ENCODE measurements at regions not wholly inside any gene's neighbourhood (a gene's known extent, or its start where the extent isn't known, plus 50 kb on each side); places are given as distances from the start of the nearest gene placed in this dataset.
A peak's percentile ranks its signal among the peaks of the same experiment; 100 is the strongest.

- no peaks in the 10 kb centered on the region for H3K4me1 Mint-ChIP-seq
- peaks cover 4 to 20% (median 8%) of the 10 kb centered on the region in 3 donors for H3K9me3 Mint-ChIP-seq
- no peaks in the 10 kb centered on the region for H3K27me3 Mint-ChIP-seq
- H3K36me3 Mint-ChIP-seq, result peaks cover 4% of the 10 kb centered on the region
- no peak overlapping the region for H3K4me3 Mint-ChIP-seq
- H3K27ac Mint-ChIP-seq, result no peak overlapping the region
Observed at GRCh38 chr12:103197725-103198388, 240.4 kb downstream of the ASCL1 start.

GRCh38 chr12:103198499-103198898, 241.0 kb downstream of the ASCL1 start:
- Mint-ChIP-seq H3K27ac (no peak overlapping the region), H3K27me3 (no peaks in the 10 kb centered on the region), H3K9me3 (peaks cover 4 to 20% (median 8%) of the 10 kb centered on the region in 3 donors), H3K36me3 (peaks cover 4% of the 10 kb centered on the region), H3K4me3 (no peak overlapping the region), H3K4me1 (no peaks in the 10 kb centered on the region)

- H3K27me3 Mint-ChIP-seq, result peaks cover 3% of the 10 kb centered on the region
- peaks cover 0 to 18% (median 7%) of the 10 kb centered on the region in 3 donors for H3K9me3 Mint-ChIP-seq
- no peak overlapping the region for H3K27ac Mint-ChIP-seq
- no peaks in the 10 kb centered on the region for H3K4me1 Mint-ChIP-seq
- H3K4me3 Mint-ChIP-seq, result no peak overlapping the region
- H3K36me3 Mint-ChIP-seq, result peaks cover 4% of the 10 kb centered on the region
Observed at GRCh38 chr12:103205906-103206305, 248.4 kb downstream of the ASCL1 start.

GRCh38 chr12:103207936-103208335, 250.5 kb downstream of the ASCL1 start:
- Mint-ChIP-seq H3K27ac (no peak overlapping the region), H3K27me3 (peaks cover 3% of the 10 kb centered on the region), H3K4me1 (no peaks in the 10 kb centered on the region), H3K9me3 (peaks cover 0 to 18% (median 5%) of the 10 kb centered on the region in 3 donors), H3K4me3 (no peak overlapping the region), H3K36me3 (peaks cover 4% of the 10 kb centered on the region)

- H3K27me3 Mint-ChIP-seq, result peaks cover 1% of the 10 kb centered on the region
- no peaks in the 10 kb centered on the region for H3K9me3 Mint-ChIP-seq
- H3K36me3 Mint-ChIP-seq, result no peaks in the 10 kb centered on the region
- H3K4me1 Mint-ChIP-seq, result peaks cover 0 to 4% (median 0%) of the 10 kb centered on the region in 3 donors
- no peak overlapping the region for H3K4me3 Mint-ChIP-seq
- H3K27ac Mint-ChIP-seq, result no peak overlapping the region
Observed at GRCh38 chr12:103241184-103241583, 254.6 kb downstream of the C12orf42 start.

GRCh38 chr12:103244596-103244995, 251.2 kb downstream of the C12orf42 start:
- peaks cover 1% of the 10 kb centered on the region for H3K27me3 Mint-ChIP-seq
- H3K36me3 Mint-ChIP-seq, result no peaks in the 10 kb centered on the region

GRCh38 chr12:103247531-103247930, 248.2 kb downstream of the C12orf42 start:
- no peak overlapping the region for H3K4me3 Mint-ChIP-seq
- no peak overlapping the region for H3K27ac Mint-ChIP-seq
- no peaks in the 10 kb centered on the region for H3K36me3 Mint-ChIP-seq
- peaks cover 0 to 4% (median 0%) of the 10 kb centered on the region in 3 donors for H3K9me3 Mint-ChIP-seq
- peaks cover 0 to 3% (median 0%) of the 10 kb centered on the region in 3 donors for H3K4me1 Mint-ChIP-seq
- H3K27me3 Mint-ChIP-seq, result peaks cover 1% of the 10 kb centered on the region

More at GRCh38 chr12:103244596-103244995, 251.2 kb downstream of the C12orf42 start:
- peaks cover 0 to 3% (median 0%) of the 10 kb centered on the region in 3 donors for H3K4me1 Mint-ChIP-seq
- no peaks in the 10 kb centered on the region for H3K9me3 Mint-ChIP-seq
- H3K27ac Mint-ChIP-seq, result no peak overlapping the region
- H3K4me3 Mint-ChIP-seq, result no peak overlapping the region

- H3K27ac Mint-ChIP-seq, result no peak overlapping the region
- peaks cover 0 to 5% (median 0%) of the 10 kb centered on the region in 3 donors for H3K9me3 Mint-ChIP-seq
- H3K4me3 Mint-ChIP-seq, result no peak overlapping the region
- peaks cover 1% of the 10 kb centered on the region for H3K27me3 Mint-ChIP-seq
- H3K4me1 Mint-ChIP-seq, result peaks cover 0 to 2% (median 0%) of the 10 kb centered on the region in 3 donors
- peaks cover 4% of the 10 kb centered on the region for H3K36me3 Mint-ChIP-seq
Observed at GRCh38 chr12:103249607-103250006, 246.2 kb downstream of the C12orf42 start.

GRCh38 chr12:103250487-103250886, 245.3 kb downstream of the C12orf42 start:
- Mint-ChIP-seq H3K9me3 (peaks cover 0 to 5% (median 0%) of the 10 kb centered on the region in 3 donors), H3K27ac (peak overlapping the region in 1 of 3 donors; percentile 20), H3K36me3 (peaks cover 4% of the 10 kb centered on the region), H3K27me3 (no peaks in the 10 kb centered on the region), H3K4me3 (no peak overlapping the region), H3K4me1 (no peaks in the 10 kb centered on the region)
